ENCODE measurements at regions not wholly inside any gene's neighbourhood (a gene's known extent, or its start where the extent isn't known, plus 50 kb on each side); places are given as distances from the start of the nearest gene placed in this dataset.

- H3K4me3 ChIP-seq (ENCODE audit: low read depth in 1 of 3, low read length in 3 of 3) = no peak overlapping the region
- WGBS = 93% methylated on average over 2 of the region's 2 CpGs
- no peaks in the 10 kb centered on the region for H3K4me1 ChIP-seq (ENCODE audit: control insufficient read depth in 4 of 4, insufficient read depth in 4 of 4, low read length in 3 of 4)
- no peak overlapping the region for H3K27ac ChIP-seq (ENCODE audit: low read depth in 1 of 2, low read length in 2 of 2)
- DNase-seq (ENCODE audit: low spot score) = no peak
- TF ChIP-seq YY1 (IDR thresholded peaks at IDR 0.05) (no peak), FOXA2 (IDR thresholded peaks at IDR 0.05) (no peak), SP1 (IDR thresholded peaks at IDR 0.05) (no peak)
- TF ChIP-seq, protein P1, sequence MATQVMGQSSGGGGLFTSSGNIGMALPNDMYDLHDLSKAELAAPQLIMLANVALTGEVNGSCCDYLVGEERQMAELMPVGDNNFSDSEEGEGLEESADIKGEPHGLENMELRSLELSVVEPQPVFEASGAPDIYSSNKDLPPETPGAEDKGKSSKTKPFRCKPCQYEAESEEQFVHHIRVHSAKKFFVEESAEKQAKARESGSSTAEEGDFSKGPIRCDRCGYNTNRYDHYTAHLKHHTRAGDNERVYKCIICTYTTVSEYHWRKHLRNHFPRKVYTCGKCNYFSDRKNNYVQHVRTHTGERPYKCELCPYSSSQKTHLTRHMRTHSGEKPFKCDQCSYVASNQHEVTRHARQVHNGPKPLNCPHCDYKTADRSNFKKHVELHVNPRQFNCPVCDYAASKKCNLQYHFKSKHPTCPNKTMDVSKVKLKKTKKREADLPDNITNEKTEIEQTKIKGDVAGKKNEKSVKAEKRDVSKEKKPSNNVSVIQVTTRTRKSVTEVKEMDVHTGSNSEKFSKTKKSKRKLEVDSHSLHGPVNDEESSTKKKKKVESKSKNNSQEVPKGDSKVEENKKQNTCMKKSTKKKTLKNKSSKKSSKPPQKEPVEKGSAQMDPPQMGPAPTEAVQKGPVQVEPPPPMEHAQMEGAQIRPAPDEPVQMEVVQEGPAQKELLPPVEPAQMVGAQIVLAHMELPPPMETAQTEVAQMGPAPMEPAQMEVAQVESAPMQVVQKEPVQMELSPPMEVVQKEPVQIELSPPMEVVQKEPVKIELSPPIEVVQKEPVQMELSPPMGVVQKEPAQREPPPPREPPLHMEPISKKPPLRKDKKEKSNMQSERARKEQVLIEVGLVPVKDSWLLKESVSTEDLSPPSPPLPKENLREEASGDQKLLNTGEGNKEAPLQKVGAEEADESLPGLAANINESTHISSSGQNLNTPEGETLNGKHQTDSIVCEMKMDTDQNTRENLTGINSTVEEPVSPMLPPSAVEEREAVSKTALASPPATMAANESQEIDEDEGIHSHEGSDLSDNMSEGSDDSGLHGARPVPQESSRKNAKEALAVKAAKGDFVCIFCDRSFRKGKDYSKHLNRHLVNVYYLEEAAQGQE (IDR thresholded peaks at IDR 0.05) = no peak
- no peaks in the 10 kb centered on the region for H3K27me3 ChIP-seq (ENCODE audit: control insufficient read depth in 4 of 4, insufficient read depth in 4 of 4, low read length in 3 of 4)
- no peak overlapping the region for H3K9ac ChIP-seq (ENCODE audit: low read depth in 1 of 2, low read length in 2 of 2)
- H3K9me3 ChIP-seq (ENCODE audit: control insufficient read depth in 4 of 4, low read length in 3 of 4) = no peaks in the 10 kb centered on the region
- no peaks in the 10 kb centered on the region for H3K36me3 ChIP-seq (ENCODE audit: control insufficient read depth in 4 of 4, insufficient read depth in 3 of 4, low read depth in 1 of 4, low read length in 3 of 4)
Measured at GRCh38 chr5:97243353-97243752, 60.3 kb upstream of the RIOK2 start.

GRCh38 chr5:97245386-97245785 lies 62.3 kb upstream of the RIOK2 start:
- Histone ChIP-seq H3K4me1 (ENCODE audit: control insufficient read depth in 4 of 4, insufficient read depth in 4 of 4, low read length in 3 of 4) (no peaks in the 10 kb centered on the region), H3K4me3 (ENCODE audit: low read depth in 1 of 3, low read length in 3 of 3) (no peak overlapping the region), H3K36me3 (ENCODE audit: control insufficient read depth in 4 of 4, insufficient read depth in 3 of 4, low read depth in 1 of 4, low read length in 3 of 4) (no peaks in the 10 kb centered on the region), H3K9ac (ENCODE audit: low read depth in 1 of 2, low read length in 2 of 2) (no peak overlapping the region), H3K9me3 (ENCODE audit: control insufficient read depth in 4 of 4, low read length in 3 of 4) (peaks cover 0 to 2% (median 0%) of the 10 kb centered on the region in 4 donors), H3K27ac (ENCODE audit: low read depth in 1 of 2, low read length in 2 of 2) (no peak overlapping the region), H3K27me3 (ENCODE audit: control insufficient read depth in 4 of 4, insufficient read depth in 4 of 4, low read length in 3 of 4) (no peaks in the 10 kb centered on the region)
- TF ChIP-seq ATF3 (IDR thresholded peaks at IDR 0.05) (no peak), TAF1 (conservative IDR thresholded peaks at IDR 0.05) (no peak), RXRA (IDR thresholded peaks at IDR 0.05) (no peak), FOXA1 (IDR thresholded peaks at IDR 0.05) (no peak), HNF4A (conservative IDR thresholded peaks at IDR 0.05) (no peak), FOXA2 (IDR thresholded peaks at IDR 0.05) (no peak), NR2F2 (IDR thresholded peaks at IDR 0.05) (no peak), GABPA (IDR thresholded peaks at IDR 0.05 in 1 of 2, conservative IDR thresholded peaks at IDR 0.05 in 1 of 2) (no peak), HNF4G (IDR thresholded peaks at IDR 0.05) (no peak), EGR1 (IDR thresholded peaks at IDR 0.05; ENCODE audit: low read depth in 2 of 2) (no peak)
- TF ChIP-seq, protein P1 (IDR thresholded peaks at IDR 0.05) = no peak
- TF ChIP-seq, protein P2, sequence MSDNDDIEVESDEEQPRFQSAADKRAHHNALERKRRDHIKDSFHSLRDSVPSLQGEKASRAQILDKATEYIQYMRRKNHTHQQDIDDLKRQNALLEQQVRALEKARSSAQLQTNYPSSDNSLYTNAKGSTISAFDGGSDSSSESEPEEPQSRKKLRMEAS (IDR thresholded peaks at IDR 0.05) = no peak
- TF ChIP-seq, protein P3, sequence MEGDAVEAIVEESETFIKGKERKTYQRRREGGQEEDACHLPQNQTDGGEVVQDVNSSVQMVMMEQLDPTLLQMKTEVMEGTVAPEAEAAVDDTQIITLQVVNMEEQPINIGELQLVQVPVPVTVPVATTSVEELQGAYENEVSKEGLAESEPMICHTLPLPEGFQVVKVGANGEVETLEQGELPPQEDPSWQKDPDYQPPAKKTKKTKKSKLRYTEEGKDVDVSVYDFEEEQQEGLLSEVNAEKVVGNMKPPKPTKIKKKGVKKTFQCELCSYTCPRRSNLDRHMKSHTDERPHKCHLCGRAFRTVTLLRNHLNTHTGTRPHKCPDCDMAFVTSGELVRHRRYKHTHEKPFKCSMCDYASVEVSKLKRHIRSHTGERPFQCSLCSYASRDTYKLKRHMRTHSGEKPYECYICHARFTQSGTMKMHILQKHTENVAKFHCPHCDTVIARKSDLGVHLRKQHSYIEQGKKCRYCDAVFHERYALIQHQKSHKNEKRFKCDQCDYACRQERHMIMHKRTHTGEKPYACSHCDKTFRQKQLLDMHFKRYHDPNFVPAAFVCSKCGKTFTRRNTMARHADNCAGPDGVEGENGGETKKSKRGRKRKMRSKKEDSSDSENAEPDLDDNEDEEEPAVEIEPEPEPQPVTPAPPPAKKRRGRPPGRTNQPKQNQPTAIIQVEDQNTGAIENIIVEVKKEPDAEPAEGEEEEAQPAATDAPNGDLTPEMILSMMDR (IDR thresholded peaks at IDR 0.05; ENCODE audit: low read depth, low read length, missing input control) = no peak
- DNase-seq (ENCODE audit: low spot score) = no peak
- WGBS = 81% methylated on average over 9 of the region's 9 CpGs

Data from liver (tissue), 8 donors.